ENCODE measurements at regions not wholly inside any gene's neighbourhood (a gene's known extent, or its start where the extent isn't known, plus 50 kb on each side); places are given as distances from the start of the nearest gene placed in this dataset.

GRCh38 chr4:125004676-125005075 is 292.1 kb upstream of the ANKRD50 start:
- TF ChIP-seq CTCF (IDR thresholded peaks at IDR 0.05; ENCODE audit: low read depth, low read length, poor library complexity, severe bottlenecking) (no peak), EZH2phosphoT487 (IDR thresholded peaks at IDR 0.05; ENCODE audit: borderline replicate concordance, low read length) (no peak)

Measured in DOHH2 (cell line).